Body of pancreas (tissue), 4 donors: ENCODE measurements at regions not wholly inside any gene's neighbourhood (a gene's known extent, or its start where the extent isn't known, plus 50 kb on each side); places are given as distances from the start of the nearest gene placed in this dataset.

Experiments
- POLR2A ChIP-seq, 3 donors: fragments of 450-650 bp; IDR thresholded peaks; one replicate each; pipeline ENCODE4 v1.6.1; 2016; ENCODE audit warnings: antibody characterized with exemption in 3 of 3, mild to moderate bottlenecking in 2 of 3
- TF ChIP-seq, protein P1 (sequence below), 7 experiments: fragments of 450-650 bp in 4 of 7; fragments of 200-600 bp in 3 of 7; sonication (generic) in 3 of 7; IDR thresholded peaks; one replicate each; pipeline ENCODE4 v1.5.1; 2016 to 2019; ENCODE audit warnings: antibody characterized with exemption in 7 of 7

DNA sequence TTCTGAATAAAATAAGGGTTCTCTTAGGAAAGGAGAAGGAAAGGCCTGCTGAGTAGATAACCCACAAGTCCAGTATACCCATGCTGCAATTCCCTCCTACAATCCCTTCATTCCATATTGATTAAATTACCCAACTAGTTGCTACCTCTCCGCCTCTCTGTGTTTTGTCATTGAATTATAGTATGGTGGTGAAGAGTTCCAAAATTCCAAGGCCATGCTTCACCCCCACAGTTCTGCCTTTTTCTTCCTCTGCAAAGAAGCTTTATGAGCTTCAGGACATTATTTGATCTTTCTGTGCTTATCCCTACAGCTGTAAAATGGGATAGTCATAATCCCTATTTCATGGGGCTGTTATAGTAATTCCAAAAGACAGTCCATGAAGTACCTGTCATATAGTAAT is 215.6 kb downstream of the ACTL7B start:
- no peak for TF ChIP-seq POLR2A (IDR thresholded peaks at IDR 0.05)
- TF ChIP-seq, protein P1, sequence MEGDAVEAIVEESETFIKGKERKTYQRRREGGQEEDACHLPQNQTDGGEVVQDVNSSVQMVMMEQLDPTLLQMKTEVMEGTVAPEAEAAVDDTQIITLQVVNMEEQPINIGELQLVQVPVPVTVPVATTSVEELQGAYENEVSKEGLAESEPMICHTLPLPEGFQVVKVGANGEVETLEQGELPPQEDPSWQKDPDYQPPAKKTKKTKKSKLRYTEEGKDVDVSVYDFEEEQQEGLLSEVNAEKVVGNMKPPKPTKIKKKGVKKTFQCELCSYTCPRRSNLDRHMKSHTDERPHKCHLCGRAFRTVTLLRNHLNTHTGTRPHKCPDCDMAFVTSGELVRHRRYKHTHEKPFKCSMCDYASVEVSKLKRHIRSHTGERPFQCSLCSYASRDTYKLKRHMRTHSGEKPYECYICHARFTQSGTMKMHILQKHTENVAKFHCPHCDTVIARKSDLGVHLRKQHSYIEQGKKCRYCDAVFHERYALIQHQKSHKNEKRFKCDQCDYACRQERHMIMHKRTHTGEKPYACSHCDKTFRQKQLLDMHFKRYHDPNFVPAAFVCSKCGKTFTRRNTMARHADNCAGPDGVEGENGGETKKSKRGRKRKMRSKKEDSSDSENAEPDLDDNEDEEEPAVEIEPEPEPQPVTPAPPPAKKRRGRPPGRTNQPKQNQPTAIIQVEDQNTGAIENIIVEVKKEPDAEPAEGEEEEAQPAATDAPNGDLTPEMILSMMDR (IDR thresholded peaks at IDR 0.05), result no peak
